ENCODE measurements at regions not wholly inside any gene's neighbourhood (a gene's known extent, or its start where the extent isn't known, plus 50 kb on each side); places are given as distances from the start of the nearest gene placed in this dataset.

GRCh38 chr6:47360388-47360787, 50.7 kb upstream of the TNFRSF21 start:
- DNase-seq, result peak; percentile 30

- DNase-seq, result no peak
Observed at GRCh38 chr6:47362857-47363461, 53.3 kb upstream of the TNFRSF21 start.

- no peak for DNase-seq
Observed at GRCh38 chr6:47363736-47364135, 54.0 kb upstream of the TNFRSF21 start.

- DNase-seq, result no peak
Observed at GRCh38 chr6:47366335-47366890, 56.7 kb upstream of the TNFRSF21 start.

- DNase-seq, result no peak
Observed at GRCh38 chr6:47371139-47371869, 61.6 kb upstream of the TNFRSF21 start.

GRCh38 chr6:47371870-47372255, 62.2 kb upstream of the TNFRSF21 start:
- DNase-seq, result no peak

GRCh38 chr6:47372318-47372717, 62.6 kb upstream of the TNFRSF21 start:
- no peak for DNase-seq

GRCh38 chr6:47375426-47375825, 65.7 kb upstream of the TNFRSF21 start:
- no peak for DNase-seq

GRCh38 chr6:47376930-47377329, 67.2 kb upstream of the TNFRSF21 start:
- no peak for DNase-seq

GRCh38 chr6:47377971-47378370, 68.3 kb upstream of the TNFRSF21 start:
- peak; percentile 59 for DNase-seq

GRCh38 chr6:47379328-47379727, 69.6 kb upstream of the TNFRSF21 start:
- peak; percentile 82 for DNase-seq

- DNase-seq, result peak; percentile 49
Observed at GRCh38 chr6:47380251-47380650, 70.5 kb upstream of the TNFRSF21 start.

GRCh38 chr6:47381036-47381435, 71.3 kb upstream of the TNFRSF21 start:
- DNase-seq, result no peak

- DNase-seq, result no peak
Observed at GRCh38 chr6:47383360-47383759, 73.7 kb upstream of the TNFRSF21 start.

GRCh38 chr6:47391675-47392074, 82.0 kb upstream of the TNFRSF21 start:
- no peak for DNase-seq

GRCh38 chr6:47392251-47392650, 82.5 kb upstream of the TNFRSF21 start:
- DNase-seq, result no peak

GRCh38 chr6:47396401-47397069, 81.1 kb upstream of the CD2AP start:
- DNase-seq, result no peak

GRCh38 chr6:47400581-47400980, 77.0 kb upstream of the CD2AP start:
- DNase-seq, result no peak

- DNase-seq, result no peak
Observed at GRCh38 chr6:47402081-47402480, 75.5 kb upstream of the CD2AP start.

- DNase-seq, result no peak
Observed at GRCh38 chr6:47403056-47403455, 74.5 kb upstream of the CD2AP start.

- DNase-seq, result no peak
Observed at GRCh38 chr6:47403801-47404200, 73.8 kb upstream of the CD2AP start.

- no peak for DNase-seq
Observed at GRCh38 chr6:47404435-47404834, 73.2 kb upstream of the CD2AP start.

GRCh38 chr6:47405273-47405672, 72.3 kb upstream of the CD2AP start:
- no peak for DNase-seq

Data from suppressor macrophage treated with lipopolysaccharide for 4 hours (primary cell).